ENCODE measurements at regions not wholly inside any gene's neighbourhood (a gene's known extent, or its start where the extent isn't known, plus 50 kb on each side); places are given as distances from the start of the nearest gene placed in this dataset.
A peak's percentile ranks its signal among the peaks of the same experiment; 100 is the strongest.

- Mint-ChIP-seq H3K4me1 (ENCODE audit: unreplicated experiment) (no peaks in the 10 kb centered on the region), H3K9me3 (ENCODE audit: unreplicated experiment) (peaks cover 16% of the 10 kb centered on the region), H3K36me3 (ENCODE audit: unreplicated experiment) (no peaks in the 10 kb centered on the region), H3K27ac (ENCODE audit: unreplicated experiment) (no peak overlapping the region), H3K27me3 (ENCODE audit: unreplicated experiment) (no peaks in the 10 kb centered on the region), H3K4me3 (ENCODE audit: unreplicated experiment) (no peak overlapping the region)
- no peak for DNase-seq (ENCODE audit: extremely low spot score, unreplicated experiment)
- TF ChIP-seq CTCF (IDR thresholded peaks at IDR 0.05), result no peak
Observed at GRCh38 chr17:53039981-53040380, 782.7 kb upstream of the KIF2B start.

- Mint-ChIP-seq H3K36me3 (ENCODE audit: unreplicated experiment) (no peaks in the 10 kb centered on the region), H3K4me1 (ENCODE audit: unreplicated experiment) (no peaks in the 10 kb centered on the region), H3K9me3 (ENCODE audit: unreplicated experiment) (no peaks in the 10 kb centered on the region), H3K27me3 (ENCODE audit: unreplicated experiment) (no peaks in the 10 kb centered on the region), H3K27ac (ENCODE audit: unreplicated experiment) (no peak overlapping the region), H3K4me3 (ENCODE audit: unreplicated experiment) (no peak overlapping the region)
- no peak for DNase-seq (ENCODE audit: extremely low spot score, unreplicated experiment)
- no peak for TF ChIP-seq CTCF (IDR thresholded peaks at IDR 0.05)
Observed at GRCh38 chr17:53033297-53033696, 789.4 kb upstream of the KIF2B start.

- Mint-ChIP-seq H3K4me3 (ENCODE audit: unreplicated experiment) (no peak overlapping the region), H3K9me3 (ENCODE audit: unreplicated experiment) (no peaks in the 10 kb centered on the region), H3K4me1 (ENCODE audit: unreplicated experiment) (no peaks in the 10 kb centered on the region), H3K36me3 (ENCODE audit: unreplicated experiment) (no peaks in the 10 kb centered on the region), H3K27ac (ENCODE audit: unreplicated experiment) (no peak overlapping the region), H3K27me3 (ENCODE audit: unreplicated experiment) (no peaks in the 10 kb centered on the region)
- DNase-seq (ENCODE audit: extremely low spot score, unreplicated experiment), result no peak
- peak; percentile 53 for TF ChIP-seq CTCF (IDR thresholded peaks at IDR 0.05)
Observed at GRCh38 chr17:53032861-53033271, 789.9 kb upstream of the KIF2B start.

- no peak for DNase-seq (ENCODE audit: extremely low spot score, unreplicated experiment)
- H3K36me3 Mint-ChIP-seq (ENCODE audit: unreplicated experiment), result no peaks in the 10 kb centered on the region
- TF ChIP-seq CTCF (IDR thresholded peaks at IDR 0.05), result no peak
- H3K27me3 Mint-ChIP-seq (ENCODE audit: unreplicated experiment), result no peaks in the 10 kb centered on the region
- no peak overlapping the region for H3K4me3 Mint-ChIP-seq (ENCODE audit: unreplicated experiment)
- H3K9me3 Mint-ChIP-seq (ENCODE audit: unreplicated experiment), result peaks cover 10% of the 10 kb centered on the region
- no peaks in the 10 kb centered on the region for H3K4me1 Mint-ChIP-seq (ENCODE audit: unreplicated experiment)
- no peak overlapping the region for H3K27ac Mint-ChIP-seq (ENCODE audit: unreplicated experiment)
Observed at GRCh38 chr17:53017227-53017626, 805.5 kb upstream of the KIF2B start.

GRCh38 chr17:53016085-53016484 is 806.6 kb upstream of the KIF2B start:
- TF ChIP-seq CTCF (IDR thresholded peaks at IDR 0.05), result no peak
- DNase-seq (ENCODE audit: extremely low spot score, unreplicated experiment), result no peak
- H3K27me3 Mint-ChIP-seq (ENCODE audit: unreplicated experiment), result no peaks in the 10 kb centered on the region
- H3K9me3 Mint-ChIP-seq (ENCODE audit: unreplicated experiment), result peaks cover 10% of the 10 kb centered on the region
- H3K36me3 Mint-ChIP-seq (ENCODE audit: unreplicated experiment), result no peaks in the 10 kb centered on the region
- no peak overlapping the region for H3K4me3 Mint-ChIP-seq (ENCODE audit: unreplicated experiment)
- H3K4me1 Mint-ChIP-seq (ENCODE audit: unreplicated experiment), result no peaks in the 10 kb centered on the region
- no peak overlapping the region for H3K27ac Mint-ChIP-seq (ENCODE audit: unreplicated experiment)

Measured in osteocyte (in vitro differentiated cells).